Upper lobe of right lung (tissue), 1 donor: ENCODE measurements at regions not wholly inside any gene's neighbourhood (a gene's known extent, or its start where the extent isn't known, plus 50 kb on each side); places are given as distances from the start of the nearest gene placed in this dataset.

Source experiments
- ATAC-seq: fragments of 200-7000 bp; cut with Tn5 transposase; one replicate; pipeline ENCODE4 v1.9.1; 2020; ENCODE audit warnings: mild to moderate bottlenecking, moderate library complexity
- DNase-seq: peaks from one replicate; pipeline ENCODE4 v3.0.0-alpha.2; 2020
- H3K27ac ChIP-seq: fragments of 200-600 bp; one replicate; pipeline ENCODE4 v1.8.0; 2022
- H3K27me3 ChIP-seq: fragments of 200-600 bp; one replicate; pipeline ENCODE4 v1.8.0; 2022; ENCODE audit warnings: mild to moderate bottlenecking
- H3K36me3 ChIP-seq: fragments of 200-600 bp; one replicate; pipeline ENCODE4 v1.8.0; 2022
- H3K4me1 ChIP-seq: fragments of 200-600 bp; one replicate; pipeline ENCODE4 v1.8.0; 2022
- H3K4me3 ChIP-seq: fragments of 200-600 bp; one replicate; pipeline ENCODE4 v1.8.0; 2022; ENCODE audit warnings: mild to moderate bottlenecking
- H3K9me3 ChIP-seq: fragments of 200-600 bp; one replicate; pipeline ENCODE4 v1.8.0; 2022
- intact Hi-C: fragments of 100-400 bp; cut with DNase I; formaldehyde crosslinking; loops from one replicate; pipeline ENCODE4 v1.11.0; 2022
- TF ChIP-seq, protein P1 (sequence below): fragments of 200-600 bp; IDR thresholded peaks from one replicate; pipeline ENCODE4 v1.8.0; 2022; ENCODE audit warnings: antibody characterized with exemption
- donor health status: DM: no; HTN: yes; CAD: no; lungs with severe emphysema.

DNA sequence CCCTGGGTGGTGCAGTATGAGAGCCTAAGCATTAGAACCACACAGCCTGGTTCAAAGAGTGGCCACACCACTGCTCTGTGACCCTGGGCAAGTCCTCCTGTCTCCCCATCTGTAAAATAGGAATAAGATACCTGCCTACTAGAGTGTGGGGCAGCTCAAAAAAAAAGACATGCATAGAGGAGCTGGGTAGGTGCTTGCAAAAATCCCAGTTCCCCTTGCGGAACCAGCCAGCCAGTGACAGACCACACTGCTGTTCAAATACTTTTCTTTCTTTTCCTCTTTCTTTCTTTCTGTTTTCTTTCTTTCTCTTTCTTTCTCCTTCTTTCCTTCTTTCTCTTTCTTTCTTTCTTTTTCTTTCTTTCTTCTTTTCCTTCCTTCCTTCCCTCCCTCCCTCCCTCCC lies 63.0 kb upstream of the TRIM2 start:
- H3K36me3 ChIP-seq = no peaks in the 10 kb centered on the region
- ATAC-seq (no peak), DNase-seq (no peak)
- H3K27ac ChIP-seq = no peak overlapping the region
- intact Hi-C loops = no loop called here
- TF ChIP-seq, protein P1, sequence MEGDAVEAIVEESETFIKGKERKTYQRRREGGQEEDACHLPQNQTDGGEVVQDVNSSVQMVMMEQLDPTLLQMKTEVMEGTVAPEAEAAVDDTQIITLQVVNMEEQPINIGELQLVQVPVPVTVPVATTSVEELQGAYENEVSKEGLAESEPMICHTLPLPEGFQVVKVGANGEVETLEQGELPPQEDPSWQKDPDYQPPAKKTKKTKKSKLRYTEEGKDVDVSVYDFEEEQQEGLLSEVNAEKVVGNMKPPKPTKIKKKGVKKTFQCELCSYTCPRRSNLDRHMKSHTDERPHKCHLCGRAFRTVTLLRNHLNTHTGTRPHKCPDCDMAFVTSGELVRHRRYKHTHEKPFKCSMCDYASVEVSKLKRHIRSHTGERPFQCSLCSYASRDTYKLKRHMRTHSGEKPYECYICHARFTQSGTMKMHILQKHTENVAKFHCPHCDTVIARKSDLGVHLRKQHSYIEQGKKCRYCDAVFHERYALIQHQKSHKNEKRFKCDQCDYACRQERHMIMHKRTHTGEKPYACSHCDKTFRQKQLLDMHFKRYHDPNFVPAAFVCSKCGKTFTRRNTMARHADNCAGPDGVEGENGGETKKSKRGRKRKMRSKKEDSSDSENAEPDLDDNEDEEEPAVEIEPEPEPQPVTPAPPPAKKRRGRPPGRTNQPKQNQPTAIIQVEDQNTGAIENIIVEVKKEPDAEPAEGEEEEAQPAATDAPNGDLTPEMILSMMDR = no peak
- H3K4me1 ChIP-seq = no peaks in the 10 kb centered on the region
- H3K4me3 ChIP-seq = no peak overlapping the region
- H3K27me3 ChIP-seq = no peaks in the 10 kb centered on the region
- H3K9me3 ChIP-seq = no peaks in the 10 kb centered on the region

DNA sequence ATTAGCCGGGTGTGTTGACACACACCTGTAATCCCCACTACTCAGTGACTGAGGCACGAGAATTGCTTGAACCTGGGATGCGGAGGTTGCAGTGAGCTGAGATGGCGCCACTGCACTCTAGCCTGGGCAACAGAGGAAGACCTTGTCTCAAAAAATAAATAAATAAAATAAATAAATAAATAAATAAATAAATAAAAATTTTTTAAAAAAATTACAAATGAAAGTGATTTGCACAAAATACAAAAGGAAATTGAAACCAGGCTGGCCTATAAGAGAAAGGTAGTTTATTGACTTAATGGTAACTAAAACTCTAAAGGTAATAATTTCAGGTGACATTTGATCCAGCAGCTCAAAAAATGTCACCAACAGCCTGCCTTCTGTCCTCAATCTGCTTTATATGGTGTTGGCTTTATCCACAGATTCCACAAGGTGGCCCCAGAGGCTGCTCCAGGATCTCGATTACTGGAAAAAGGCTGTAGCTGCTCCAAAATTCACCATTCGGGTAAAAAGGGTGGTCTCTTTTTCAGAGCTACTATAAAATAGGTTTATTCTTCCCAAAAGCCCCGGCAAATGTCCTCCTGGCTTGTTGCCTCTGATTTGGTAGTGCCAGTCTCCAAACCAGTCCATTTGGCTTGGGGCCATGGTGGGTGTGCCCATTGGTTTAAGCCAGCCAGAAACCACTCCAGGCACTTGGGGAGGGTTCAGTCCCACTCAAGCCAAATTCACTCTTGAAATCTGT lies 61.4 kb upstream of the TRIM2 start:
- H3K36me3 ChIP-seq = no peaks in the 10 kb centered on the region
- peak; percentile 83 for ATAC-seq
- intact Hi-C loops = no loop called here
- no peaks in the 10 kb centered on the region for H3K27me3 ChIP-seq
- H3K27ac ChIP-seq = no peak overlapping the region
- no peaks in the 10 kb centered on the region for H3K9me3 ChIP-seq
- H3K4me3 ChIP-seq = no peak overlapping the region
- H3K4me1 ChIP-seq = no peaks in the 10 kb centered on the region
- peak; percentile 80 for DNase-seq
- TF ChIP-seq, protein P1 = peak; percentile 84

GRCh38 chr4:153143527-153144348 lies 60.5 kb upstream of the TRIM2 start:
- DNase-seq (no peak), ATAC-seq (no peak)
- intact Hi-C loops = no loop called here
- H3K9me3 ChIP-seq = no peaks in the 10 kb centered on the region
- no peaks in the 10 kb centered on the region for H3K4me1 ChIP-seq
- no peak overlapping the region for H3K4me3 ChIP-seq
- H3K36me3 ChIP-seq = no peaks in the 10 kb centered on the region
- no peak overlapping the region for H3K27ac ChIP-seq
- no peaks in the 10 kb centered on the region for H3K27me3 ChIP-seq
- TF ChIP-seq, protein P1 = no peak

- intact Hi-C loops = no loop called here
- Histone ChIP-seq H3K4me3 (no peak overlapping the region), H3K4me1 (no peaks in the 10 kb centered on the region), H3K27ac (no peak overlapping the region), H3K9me3 (no peaks in the 10 kb centered on the region), H3K36me3 (no peaks in the 10 kb centered on the region), H3K27me3 (no peaks in the 10 kb centered on the region)
- no peak for DNase-seq
- TF ChIP-seq, protein P1 = no peak
- ATAC-seq = no peak
Observed at GRCh38 chr4:153146031-153146430, 58.2 kb upstream of the TRIM2 start.

GRCh38 chr4:153146961-153147360 lies 57.3 kb upstream of the TRIM2 start:
- no peaks in the 10 kb centered on the region for H3K36me3 ChIP-seq
- DNase-seq (no peak), ATAC-seq (no peak)
- H3K27ac ChIP-seq = no peak overlapping the region
- TF ChIP-seq, protein P1 = no peak
- H3K9me3 ChIP-seq = no peaks in the 10 kb centered on the region
- intact Hi-C loops = no loop called here
- no peaks in the 10 kb centered on the region for H3K27me3 ChIP-seq
- peaks cover 4% of the 10 kb centered on the region for H3K4me1 ChIP-seq
- no peak overlapping the region for H3K4me3 ChIP-seq
